ENCODE measurements at regions not wholly inside any gene's neighbourhood (a gene's known extent, or its start where the extent isn't known, plus 50 kb on each side); places are given as distances from the start of the nearest gene placed in this dataset.

- Histone ChIP-seq H3K4me3 (no peak overlapping the region), H3K27me3 (no peaks in the 10 kb centered on the region), H3K4me1 (no peaks in the 10 kb centered on the region), H3K27ac (no peak overlapping the region), H3K36me3 (ENCODE audit: low read depth, missing control alignments) (no peaks in the 10 kb centered on the region), H3K9me3 (no peaks in the 10 kb centered on the region)
- 82 to 90% methylated on average over 2 to 4 of the region's 4 CpGs for WGBS, 2 donors
- no peak for TF ChIP-seq POLR2A (IDR thresholded peaks at IDR 0.05)
- no peak for TF ChIP-seq CTCF (IDR thresholded peaks at IDR 0.05)
- DNase-seq: no peak
- intact Hi-C loops (cut with DNase I; ENCODE audit: low total_unique reads): no loop called here
Measured at GRCh38 chr2:146130290-146130689, 1610.4 kb upstream of the ZEB2 start.

DNA sequence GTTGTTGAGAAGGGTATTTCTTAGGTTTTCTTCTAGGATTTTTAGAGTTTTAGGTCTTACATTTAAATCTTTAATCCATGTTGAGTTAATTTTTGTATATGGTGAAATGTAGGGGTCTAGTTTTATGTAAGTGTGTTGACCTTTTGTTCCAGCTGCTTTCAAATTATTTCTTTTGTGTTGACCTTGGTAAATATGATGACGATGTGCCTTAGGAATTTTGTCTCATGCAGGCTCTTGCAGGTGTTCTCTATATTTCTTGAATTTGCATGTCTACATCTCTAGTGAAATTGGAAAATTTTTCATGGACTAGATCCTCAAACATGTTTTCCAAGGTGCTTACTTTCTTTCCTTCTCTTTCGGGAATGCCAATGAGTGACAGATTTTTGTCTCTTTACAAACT lies 1609.3 kb upstream of the ZEB2 start:
- TF ChIP-seq CTCF (IDR thresholded peaks at IDR 0.05): no peak
- DNase-seq: no peak
- Histone ChIP-seq H3K4me1 (no peaks in the 10 kb centered on the region), H3K27ac (no peak overlapping the region), H3K9me3 (no peaks in the 10 kb centered on the region), H3K36me3 (ENCODE audit: low read depth, missing control alignments) (no peaks in the 10 kb centered on the region), H3K27me3 (no peaks in the 10 kb centered on the region), H3K4me3 (no peak overlapping the region)
- WGBS, 2 donors: 63 to 71% methylated on average over 2 of the region's 2 CpGs
- intact Hi-C loops (cut with DNase I; ENCODE audit: low total_unique reads): no loop called here

GRCh38 chr2:146128216-146128615 lies 1608.3 kb upstream of the ZEB2 start:
- DNase-seq: no peak
- H3K27me3 ChIP-seq: no peaks in the 10 kb centered on the region
- TF ChIP-seq POLR2A (IDR thresholded peaks at IDR 0.05) (no peak), CTCF (IDR thresholded peaks at IDR 0.05) (no peak)
- H3K27ac ChIP-seq: no peak overlapping the region
- intact Hi-C loops (cut with DNase I; ENCODE audit: low total_unique reads): no loop called here
- H3K4me3 ChIP-seq: no peak overlapping the region
- WGBS, 2 donors: 86 to 89% methylated on average over 3 of the region's 3 CpGs
- no peaks in the 10 kb centered on the region for H3K9me3 ChIP-seq
- no peaks in the 10 kb centered on the region for H3K36me3 ChIP-seq (ENCODE audit: low read depth, missing control alignments)
- no peaks in the 10 kb centered on the region for H3K4me1 ChIP-seq

DNA sequence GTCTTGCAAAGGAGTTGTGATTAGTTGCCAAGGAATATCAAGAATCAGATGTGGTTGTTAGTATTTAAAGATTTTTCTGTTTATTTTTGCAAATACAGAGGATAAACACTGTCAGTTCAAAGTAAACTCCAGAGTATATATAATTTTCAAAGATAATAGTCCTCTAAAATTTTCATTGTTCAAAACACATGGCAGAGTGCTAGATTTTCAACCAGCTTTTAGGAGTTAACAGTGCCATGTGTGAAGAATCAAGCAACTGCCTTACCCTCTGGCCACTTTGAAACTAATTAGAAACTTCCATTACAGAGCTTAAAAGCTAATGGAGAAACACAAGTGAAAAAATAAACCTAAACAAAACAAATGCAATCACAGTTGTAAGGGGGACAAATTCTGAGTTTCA lies 1605.6 kb upstream of the ZEB2 start:
- H3K9me3 ChIP-seq: no peaks in the 10 kb centered on the region
- H3K4me3 ChIP-seq: no peak overlapping the region
- no peak for DNase-seq
- no peaks in the 10 kb centered on the region for H3K36me3 ChIP-seq (ENCODE audit: low read depth, missing control alignments)
- intact Hi-C loops (cut with DNase I; ENCODE audit: low total_unique reads): no loop called here
- H3K27me3 ChIP-seq: no peaks in the 10 kb centered on the region
- H3K4me1 ChIP-seq: no peaks in the 10 kb centered on the region
- no peak for TF ChIP-seq POLR2A (IDR thresholded peaks at IDR 0.05)
- TF ChIP-seq CTCF (IDR thresholded peaks at IDR 0.05): no peak
- no peak overlapping the region for H3K27ac ChIP-seq

- Histone ChIP-seq H3K27ac (no peak overlapping the region), H3K4me1 (no peaks in the 10 kb centered on the region), H3K36me3 (ENCODE audit: low read depth, missing control alignments) (no peaks in the 10 kb centered on the region), H3K9me3 (no peaks in the 10 kb centered on the region), H3K27me3 (no peaks in the 10 kb centered on the region), H3K4me3 (no peak overlapping the region)
- TF ChIP-seq CTCF (IDR thresholded peaks at IDR 0.05) (no peak), POLR2A (IDR thresholded peaks at IDR 0.05) (no peak)
- intact Hi-C loops (cut with DNase I; ENCODE audit: low total_unique reads): no loop called here
- DNase-seq: no peak
- 75 to 81% methylated on average over 2 of the region's 2 CpGs for WGBS, 2 donors
Measured at GRCh38 chr2:146124741-146125140, 1604.8 kb upstream of the ZEB2 start.

Data from testis (tissue), 2 donors.